ENCODE measurements at regions not wholly inside any gene's neighbourhood (a gene's known extent, or its start where the extent isn't known, plus 50 kb on each side); places are given as distances from the start of the nearest gene placed in this dataset.

DNA sequence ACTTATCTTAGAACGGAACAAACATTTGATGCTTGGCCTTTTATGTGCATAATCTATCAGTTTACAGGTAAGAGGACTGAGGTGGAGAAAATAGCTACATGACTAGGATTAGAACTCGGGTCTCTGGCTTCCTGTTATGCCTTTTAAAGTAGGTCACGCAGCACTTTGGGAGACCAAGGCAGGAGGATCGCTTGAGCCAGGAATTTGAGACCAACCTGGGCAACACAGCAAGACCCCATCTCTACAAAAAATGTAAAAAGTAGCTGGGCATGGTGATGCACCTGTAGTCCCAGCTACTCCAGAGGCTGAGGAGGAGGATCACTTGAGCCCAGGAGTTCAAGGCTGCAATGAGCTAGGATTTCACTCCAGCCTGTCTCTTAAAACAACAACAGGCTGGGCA is 81.9 kb upstream of the AKT3 start:
- no peaks in the 10 kb centered on the region for H3K9me3 ChIP-seq (ENCODE audit: control insufficient read depth, low read length)
- H3K4me1 ChIP-seq (ENCODE audit: control insufficient read depth, insufficient read depth, low read length): peaks cover 18% of the 10 kb centered on the region
- H3K27ac ChIP-seq (ENCODE audit: insufficient read depth, low read depth, low read length, poor library complexity, severe bottlenecking): no peak overlapping the region
- H3K36me3 ChIP-seq (ENCODE audit: control insufficient read depth, insufficient read depth, low read length): no peaks in the 10 kb centered on the region
- 90 to 92% methylated on average over 4 of the region's 4 CpGs for WGBS, 2 experiments
- H3K27me3 ChIP-seq (ENCODE audit: control insufficient read depth, insufficient read depth, low read length, poor library complexity, severe bottlenecking): no peaks in the 10 kb centered on the region
- no peak overlapping the region for H3K4me3 ChIP-seq (ENCODE audit: insufficient read depth, low read depth, low read length)

DNA sequence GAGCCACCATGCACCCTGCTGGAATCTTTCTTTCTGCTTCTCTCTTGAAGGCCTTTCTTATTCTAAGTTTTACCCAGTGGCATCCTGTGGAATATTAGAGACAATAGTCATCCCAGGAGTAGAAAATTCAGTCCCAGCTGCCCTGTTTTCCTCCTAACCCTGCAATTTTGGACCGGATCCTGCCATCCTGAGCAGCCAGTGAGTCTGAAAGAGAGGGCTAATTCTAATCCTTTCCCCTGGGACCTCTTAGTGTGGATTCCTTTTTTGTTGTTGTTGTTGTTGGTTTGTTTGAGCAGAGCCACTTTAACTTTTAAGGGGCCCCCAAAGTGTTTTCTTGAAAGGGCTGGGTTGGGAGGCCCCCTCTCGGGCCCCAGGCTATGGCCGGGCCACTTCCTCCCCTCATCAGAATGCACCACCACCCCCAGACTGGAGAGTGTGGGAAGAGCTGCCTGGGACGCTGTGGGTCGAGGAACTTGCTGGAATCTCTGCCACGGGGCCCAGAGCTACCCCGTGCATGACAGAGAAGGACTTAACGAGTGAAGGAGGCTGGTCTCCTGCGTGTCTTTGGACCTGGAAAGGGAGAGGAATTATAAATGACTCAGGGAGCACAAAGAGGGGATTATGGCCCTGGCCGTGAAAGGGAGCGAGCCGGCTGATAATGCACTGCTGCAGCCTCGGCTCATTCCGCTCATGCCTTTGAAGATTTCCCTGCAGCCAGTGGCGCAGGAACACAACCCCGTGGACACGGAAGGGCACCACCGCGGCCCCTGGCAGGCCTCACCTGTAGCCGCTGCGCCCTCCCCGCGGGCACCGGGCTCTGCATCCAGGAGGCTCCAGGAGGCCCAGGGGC is 81.0 kb upstream of the AKT3 start:
- 22 to 24% methylated on average over 24 of the region's 24 CpGs for WGBS, 2 experiments
- no peaks in the 10 kb centered on the region for H3K36me3 ChIP-seq (ENCODE audit: control insufficient read depth, insufficient read depth, low read length)
- H3K9me3 ChIP-seq (ENCODE audit: control insufficient read depth, low read length): no peaks in the 10 kb centered on the region
- no peak overlapping the region for H3K4me3 ChIP-seq (ENCODE audit: insufficient read depth, low read depth, low read length)
- peak overlapping the region; percentile 61 for H3K27ac ChIP-seq (ENCODE audit: insufficient read depth, low read depth, low read length, poor library complexity, severe bottlenecking)
- H3K4me1 ChIP-seq (ENCODE audit: control insufficient read depth, insufficient read depth, low read length): peaks cover 19% of the 10 kb centered on the region
- no peaks in the 10 kb centered on the region for H3K27me3 ChIP-seq (ENCODE audit: control insufficient read depth, insufficient read depth, low read length, poor library complexity, severe bottlenecking)

DNA sequence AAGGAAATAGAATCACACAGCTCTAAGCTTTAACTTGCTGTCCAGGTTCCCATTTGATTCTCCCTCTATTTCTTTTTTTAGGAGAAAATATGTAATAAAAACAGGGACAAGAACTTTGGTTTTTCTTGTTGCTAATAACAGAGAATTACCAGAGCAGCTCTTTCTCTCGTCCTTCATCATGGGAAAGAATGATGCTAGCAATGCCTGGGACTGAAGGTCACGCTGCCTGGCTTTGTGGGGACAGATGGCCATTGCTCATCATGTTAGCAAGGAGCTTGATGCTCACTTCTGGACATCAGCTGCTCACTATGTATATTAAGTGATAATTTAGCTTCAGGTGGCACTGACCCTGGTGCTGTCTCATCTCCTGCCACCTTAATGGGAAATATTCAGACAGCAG is 77.3 kb upstream of the AKT3 start:
- peak overlapping the region; percentile 19 for H3K27ac ChIP-seq (ENCODE audit: insufficient read depth, low read depth, low read length, poor library complexity, severe bottlenecking)
- no peaks in the 10 kb centered on the region for H3K36me3 ChIP-seq (ENCODE audit: control insufficient read depth, insufficient read depth, low read length)
- no peaks in the 10 kb centered on the region for H3K27me3 ChIP-seq (ENCODE audit: control insufficient read depth, insufficient read depth, low read length, poor library complexity, severe bottlenecking)
- no peaks in the 10 kb centered on the region for H3K9me3 ChIP-seq (ENCODE audit: control insufficient read depth, low read length)
- no peak overlapping the region for H3K4me3 ChIP-seq (ENCODE audit: insufficient read depth, low read depth, low read length)
- 71 to 91% methylated on average over 2 of the region's 2 CpGs for WGBS, 2 experiments
- peaks cover 33% of the 10 kb centered on the region for H3K4me1 ChIP-seq (ENCODE audit: control insufficient read depth, insufficient read depth, low read length)

DNA sequence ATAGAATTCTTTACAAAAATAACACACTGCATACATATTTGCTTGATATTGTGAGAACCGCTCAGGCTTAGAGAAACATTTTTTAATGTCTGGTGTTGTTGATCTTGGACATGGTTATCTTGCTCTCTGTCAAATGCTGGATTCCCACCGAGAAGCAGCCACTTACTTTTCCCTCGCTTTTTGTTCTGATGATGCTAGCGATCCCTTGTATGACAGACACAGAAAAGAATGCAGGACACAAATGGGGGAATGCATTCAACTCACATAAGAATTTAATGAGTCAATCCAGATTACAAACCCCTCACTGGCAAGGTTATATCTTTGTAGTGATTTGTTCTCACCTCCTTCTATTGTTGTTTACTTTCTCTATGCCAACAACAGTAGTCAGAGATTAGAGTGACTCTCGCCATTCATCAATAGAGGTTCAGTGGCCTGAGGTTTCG is 76.8 kb upstream of the AKT3 start:
- peak overlapping the region; percentile 19 for H3K27ac ChIP-seq (ENCODE audit: insufficient read depth, low read depth, low read length, poor library complexity, severe bottlenecking)
- no peaks in the 10 kb centered on the region for H3K9me3 ChIP-seq (ENCODE audit: control insufficient read depth, low read length)
- H3K36me3 ChIP-seq (ENCODE audit: control insufficient read depth, insufficient read depth, low read length): no peaks in the 10 kb centered on the region
- H3K4me3 ChIP-seq (ENCODE audit: insufficient read depth, low read depth, low read length): no peak overlapping the region
- WGBS, 2 experiments: 61 to 65% methylated on average over 4 to 6 of the region's 6 CpGs
- H3K4me1 ChIP-seq (ENCODE audit: control insufficient read depth, insufficient read depth, low read length): peaks cover 33% of the 10 kb centered on the region
- no peaks in the 10 kb centered on the region for H3K27me3 ChIP-seq (ENCODE audit: control insufficient read depth, insufficient read depth, low read length, poor library complexity, severe bottlenecking)

DNA sequence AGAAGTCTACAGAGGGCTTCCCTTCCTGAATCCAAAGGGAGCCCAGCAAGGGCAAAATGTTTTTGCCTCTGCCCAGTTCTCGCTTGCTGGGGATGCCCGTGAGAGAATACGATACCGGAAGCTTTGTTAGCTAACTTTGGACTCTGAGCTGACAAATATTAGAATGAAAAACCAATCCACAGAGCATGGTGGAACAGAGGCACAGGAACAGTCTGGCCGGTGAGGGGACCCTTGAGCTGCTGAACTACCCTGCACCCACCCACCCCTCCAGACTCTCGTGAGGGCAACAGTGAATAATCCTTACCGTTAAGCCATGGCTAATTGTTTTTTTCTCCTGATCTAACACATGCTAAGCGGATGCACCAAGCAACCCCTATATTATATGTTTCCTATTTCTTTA is 76.3 kb upstream of the AKT3 start:
- H3K27ac ChIP-seq (ENCODE audit: insufficient read depth, low read depth, low read length, poor library complexity, severe bottlenecking): no peak overlapping the region

DNA sequence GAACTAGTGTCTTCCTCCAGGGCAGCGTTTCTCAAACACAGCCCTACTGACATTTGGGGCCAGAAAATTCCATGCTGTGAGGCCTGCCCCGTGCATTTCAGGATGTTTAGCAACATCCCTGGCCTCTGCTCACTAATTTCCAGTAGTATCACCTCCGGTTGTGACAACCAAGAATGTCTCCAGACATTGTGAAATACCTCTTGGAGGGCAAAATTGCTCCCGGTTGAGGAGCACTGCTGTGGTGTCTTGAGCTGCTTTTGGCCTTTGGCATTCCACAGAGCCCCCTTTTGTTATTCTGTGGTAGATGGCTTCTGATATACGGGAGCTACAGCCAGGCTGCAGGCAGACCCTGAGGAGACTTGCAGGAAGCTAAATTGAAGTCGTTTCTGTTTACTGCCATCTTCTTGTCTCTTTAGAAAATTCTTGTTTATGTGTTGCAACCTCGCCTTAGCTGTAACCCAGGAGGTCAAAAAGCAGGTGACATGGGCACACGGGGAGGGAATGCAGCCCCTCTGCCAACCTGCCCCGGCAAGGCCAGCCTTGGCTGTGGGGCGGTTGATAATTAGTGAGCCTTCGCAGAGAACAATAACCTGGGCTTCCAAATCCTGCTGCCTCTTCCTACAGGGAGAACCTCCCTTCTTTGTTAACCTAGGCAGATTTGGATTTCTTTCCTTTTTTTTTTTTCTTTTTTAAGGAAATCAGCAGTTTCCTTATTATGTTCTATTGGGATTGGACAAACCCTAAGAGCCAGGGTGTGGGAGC is 74.7 kb upstream of the AKT3 start:
- no peaks in the 10 kb centered on the region for H3K27me3 ChIP-seq (ENCODE audit: control insufficient read depth, insufficient read depth, low read length, poor library complexity, severe bottlenecking)
- no peaks in the 10 kb centered on the region for H3K36me3 ChIP-seq (ENCODE audit: control insufficient read depth, insufficient read depth, low read length)
- 50 to 53% methylated on average over 11 of the region's 11 CpGs for WGBS, 2 experiments
- peaks cover 28% of the 10 kb centered on the region for H3K4me1 ChIP-seq (ENCODE audit: control insufficient read depth, insufficient read depth, low read length)
- H3K4me3 ChIP-seq (ENCODE audit: insufficient read depth, low read depth, low read length): no peak overlapping the region
- H3K9me3 ChIP-seq (ENCODE audit: control insufficient read depth, low read length): no peaks in the 10 kb centered on the region
- H3K27ac ChIP-seq (ENCODE audit: insufficient read depth, low read depth, low read length, poor library complexity, severe bottlenecking): no peak overlapping the region

More for the DNA sequence above, 76.3 kb upstream of the AKT3 start:
- Histone ChIP-seq H3K4me1 (ENCODE audit: control insufficient read depth, insufficient read depth, low read length) (peaks cover 33% of the 10 kb centered on the region), H3K36me3 (ENCODE audit: control insufficient read depth, insufficient read depth, low read length) (no peaks in the 10 kb centered on the region), H3K9me3 (ENCODE audit: control insufficient read depth, low read length) (no peaks in the 10 kb centered on the region), H3K27me3 (ENCODE audit: control insufficient read depth, insufficient read depth, low read length, poor library complexity, severe bottlenecking) (no peaks in the 10 kb centered on the region), H3K4me3 (ENCODE audit: insufficient read depth, low read depth, low read length) (no peak overlapping the region)
- WGBS, 2 experiments: 84 to 94% methylated on average over 7 to 8 of the region's 8 CpGs

DNA sequence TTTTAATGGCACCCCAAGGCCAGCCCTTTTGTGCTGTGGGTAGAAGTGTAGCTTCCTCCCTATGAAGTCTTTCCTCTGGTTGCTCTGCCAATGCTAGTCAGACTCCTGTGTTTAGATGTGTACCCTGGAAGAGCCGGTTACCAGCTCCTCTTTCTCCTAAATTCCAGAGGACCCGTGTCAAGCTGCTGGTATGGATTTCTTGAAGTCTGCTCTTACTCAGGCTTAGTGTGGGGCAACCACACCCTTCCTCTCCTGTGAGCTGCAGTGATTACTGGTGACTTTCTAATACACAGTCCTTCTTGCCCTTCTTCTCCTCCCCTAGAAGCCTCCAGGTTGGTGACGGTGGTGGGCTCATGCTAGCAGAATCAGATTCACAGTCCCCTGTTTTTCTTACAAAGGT is 74.1 kb upstream of the AKT3 start:
- Histone ChIP-seq H3K4me1 (ENCODE audit: control insufficient read depth, insufficient read depth, low read length) (peaks cover 28% of the 10 kb centered on the region), H3K27ac (ENCODE audit: insufficient read depth, low read depth, low read length, poor library complexity, severe bottlenecking) (no peak overlapping the region), H3K36me3 (ENCODE audit: control insufficient read depth, insufficient read depth, low read length) (no peaks in the 10 kb centered on the region), H3K9me3 (ENCODE audit: control insufficient read depth, low read length) (no peaks in the 10 kb centered on the region), H3K4me3 (ENCODE audit: insufficient read depth, low read depth, low read length) (no peak overlapping the region), H3K27me3 (ENCODE audit: control insufficient read depth, insufficient read depth, low read length, poor library complexity, severe bottlenecking) (no peaks in the 10 kb centered on the region)
- WGBS, 2 experiments: 88 to 90% methylated on average over 3 of the region's 3 CpGs

DNA sequence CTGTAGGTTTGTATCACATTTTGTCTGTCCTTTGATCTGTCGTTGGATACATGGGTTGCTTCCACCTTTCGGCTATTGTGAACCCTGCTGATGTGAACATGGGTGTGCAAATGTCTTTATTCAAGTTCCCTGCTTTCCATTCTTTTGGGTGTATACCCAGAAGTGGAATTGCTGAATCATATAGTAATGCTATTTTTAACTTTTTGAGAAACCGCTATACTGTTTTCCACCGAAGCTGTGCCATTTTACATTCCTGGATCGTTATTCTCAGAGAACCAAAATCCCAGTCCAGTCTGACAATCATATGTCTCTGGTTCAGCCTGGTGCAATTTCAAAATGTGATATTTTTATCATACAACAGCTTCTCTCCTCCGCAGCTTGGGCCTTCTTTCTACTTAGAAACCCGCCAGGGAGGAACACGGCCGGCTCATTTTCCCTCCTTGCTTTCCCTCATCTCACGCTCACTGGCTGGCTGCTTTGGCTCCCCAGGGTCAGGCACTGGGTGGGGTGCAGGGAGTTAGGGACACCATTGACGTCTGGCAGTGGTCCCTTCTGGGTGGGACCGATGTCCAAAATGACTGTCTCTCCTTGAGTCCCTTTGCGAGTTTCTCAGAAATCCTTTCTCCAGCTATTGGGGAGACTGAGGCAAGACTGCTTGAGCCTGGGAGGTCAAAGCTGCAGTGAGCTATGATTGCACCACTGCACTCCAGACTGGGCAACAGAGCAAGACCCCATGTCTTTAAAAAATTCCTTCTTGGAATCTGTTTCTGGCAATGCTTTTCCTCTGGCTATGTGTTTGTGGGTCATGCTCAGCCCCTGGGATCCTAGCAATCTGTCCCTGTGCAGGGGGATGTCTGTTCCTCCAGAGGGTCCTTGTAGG is 73.5 kb upstream of the AKT3 start:
- Histone ChIP-seq H3K9me3 (ENCODE audit: control insufficient read depth, low read length) (no peaks in the 10 kb centered on the region), H3K27ac (ENCODE audit: insufficient read depth, low read depth, low read length, poor library complexity, severe bottlenecking) (no peak overlapping the region), H3K4me1 (ENCODE audit: control insufficient read depth, insufficient read depth, low read length) (peaks cover 28% of the 10 kb centered on the region), H3K27me3 (ENCODE audit: control insufficient read depth, insufficient read depth, low read length, poor library complexity, severe bottlenecking) (peaks cover 2% of the 10 kb centered on the region), H3K36me3 (ENCODE audit: control insufficient read depth, insufficient read depth, low read length) (no peaks in the 10 kb centered on the region), H3K4me3 (ENCODE audit: insufficient read depth, low read depth, low read length) (no peak overlapping the region)
- 92 to 94% methylated on average over 13 of the region's 13 CpGs for WGBS, 2 experiments

DNA sequence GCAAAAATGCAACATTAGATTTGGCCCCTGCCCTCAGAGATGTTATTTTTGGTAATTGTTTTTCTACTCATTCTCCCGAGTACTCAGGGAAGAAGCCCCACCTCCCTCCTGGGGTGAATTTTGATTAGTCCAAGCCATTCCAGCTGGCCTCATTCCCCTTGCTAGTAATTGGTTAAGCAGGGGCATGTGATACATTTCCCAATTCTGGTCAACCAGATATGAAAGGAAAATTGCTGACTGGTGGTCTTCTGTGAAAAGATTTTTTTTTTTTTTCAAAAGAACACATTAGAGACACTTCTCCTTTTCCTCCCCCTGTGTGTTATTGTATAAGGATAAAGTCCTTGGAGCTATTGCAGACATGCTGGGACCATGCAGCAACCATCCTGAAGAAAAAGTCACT is 71.1 kb upstream of the AKT3 start:
- Histone ChIP-seq H3K27ac (ENCODE audit: insufficient read depth, low read depth, low read length, poor library complexity, severe bottlenecking) (no peak overlapping the region), H3K4me1 (ENCODE audit: control insufficient read depth, insufficient read depth, low read length) (peaks cover 21% of the 10 kb centered on the region), H3K9me3 (ENCODE audit: control insufficient read depth, low read length) (no peaks in the 10 kb centered on the region), H3K36me3 (ENCODE audit: control insufficient read depth, insufficient read depth, low read length) (no peaks in the 10 kb centered on the region), H3K27me3 (ENCODE audit: control insufficient read depth, insufficient read depth, low read length, poor library complexity, severe bottlenecking) (peaks cover 25% of the 10 kb centered on the region), H3K4me3 (ENCODE audit: insufficient read depth, low read depth, low read length) (no peak overlapping the region)
- WGBS, 2 experiments: 21 to 80% methylated on average over 1 of the region's 1 CpG

Measured in ectodermal cell (in vitro differentiated cells).